Endothelial cell of umbilical vein (primary cell): ENCODE measurements at regions not wholly inside any gene's neighbourhood (a gene's known extent, or its start where the extent isn't known, plus 50 kb on each side); places are given as distances from the start of the nearest gene placed in this dataset.

Experiments used
- BruUV-seq: library from RNA; stranded (reverse); fragments of 400-500 nt; replicated peaks from 2 replicates; lab custom pipeline; 2021; lab: Mats Ljungman, UMichigan
- CTCF ChIA-PET: fragments of 300-600, 350-600 bp; sonication (Branson Sonifier 250); formaldehyde crosslinking; loops from one replicate; lab custom pipeline; 2021; ENCODE audit warnings: antibody characterized with exemption, inconsistent platforms; lab: Charles Lee
- POLR2A ChIA-PET: fragments of 300-600, 350-600 bp; sonication (Branson Sonifier 250); formaldehyde crosslinking; loops from one replicate; lab custom pipeline; 2021; ENCODE audit warnings: antibody characterized with exemption, inconsistent platforms; lab: Charles Lee
- DNase-seq: peaks from one replicate; pipeline ENCODE4 v3.0.0-alpha.2; 2011; ENCODE audit warnings: low read depth, low spot score
- FAIRE-seq: peaks from 2 replicates; lab custom pipeline; 2011; peaks lifted over from hg19 to GRCh38; lab: Jason Lieb, UNC
- H2AFZ ChIP-seq: 2 replicates; pipeline ENCODE4 v1.6.0; 2012; ENCODE audit warnings: low read depth, low read length, control low read depth, inconsistent platforms
- H3K27ac ChIP-seq: 2 replicates; pipeline ENCODE4 v1.5.1; 2011; ENCODE audit warnings: low read depth, mild to moderate bottlenecking, control low read depth, low read length, moderate library complexity; ENCODE audit not compliant: insufficient read depth
- H3K27me3 ChIP-seq, 2 experiments: 2 replicates each; pipeline versions ENCODE4 v1.6.0 to v1.6.1; 2011; ENCODE audit warnings: low read length in 2 of 2, mixed read lengths in 1 of 2; ENCODE audit not compliant: control insufficient read depth in 2 of 2, insufficient read depth in 2 of 2
- H3K36me3 ChIP-seq, 2 experiments: 2 replicates in 1 of 2; 3 replicates in 1 of 2; pipeline ENCODE4 v1.5.1; 2011; ENCODE audit warnings: low read length in 2 of 2, mild to moderate bottlenecking in 1 of 2, moderate library complexity in 1 of 2; ENCODE audit not compliant: control insufficient read depth in 2 of 2, insufficient read depth in 2 of 2; ENCODE audit errors: extremely low read depth in 1 of 2
- H3K4me1 ChIP-seq: 3 replicates; pipeline ENCODE4 v1.5.1; 2011; ENCODE audit warnings: mild to moderate bottlenecking, low read length; ENCODE audit not compliant: control insufficient read depth, insufficient read depth; ENCODE audit errors: extremely low read depth
- H3K4me2 ChIP-seq: 2 replicates; pipeline ENCODE4 v1.6.1; 2011; ENCODE audit warnings: low read length, control low read depth, mixed read lengths; ENCODE audit not compliant: insufficient read depth
- H3K4me3 ChIP-seq, 3 experiments: fragments of 200-600 bp in 1 of 3; sonication (generic), shearing (Covaris generic) in 1 of 3; replicated peaks in 1 of 3; 2 replicates each; pipeline ENCODE4 v1.5.1; 2011 to 2016; ENCODE audit warnings: control low read depth in 3 of 3, low read length in 3 of 3, mild to moderate bottlenecking in 2 of 3, inconsistent platforms in 1 of 3, low read depth in 1 of 3, moderate library complexity in 1 of 3; ENCODE audit not compliant: insufficient read depth in 1 of 3
- H3K79me2 ChIP-seq: 2 replicates; pipeline ENCODE4 v1.6.0; 2012; ENCODE audit warnings: low read length, inconsistent platforms; ENCODE audit not compliant: control insufficient read depth, insufficient read depth
- H3K9ac ChIP-seq: replicated peaks from 2 replicates; pipeline ENCODE3; 2011; ENCODE audit warnings: low read length, control low read depth; ENCODE audit not compliant: insufficient read depth; ENCODE audit errors: extremely low read depth
- H3K9me1 ChIP-seq: replicated peaks from 3 replicates; pipeline ENCODE4 v1.6.0; 2011; ENCODE audit warnings: mild to moderate bottlenecking, low read length; ENCODE audit not compliant: control insufficient read depth, insufficient read depth; ENCODE audit errors: extremely low read depth
- H3K9me3 ChIP-seq: replicated peaks from 2 replicates; pipeline ENCODE4 v1.5.1; 2012; ENCODE audit warnings: low read length, inconsistent platforms; ENCODE audit not compliant: control insufficient read depth, insufficient read depth
- H4K20me1 ChIP-seq: replicated peaks from 2 replicates; pipeline ENCODE3; 2011; ENCODE audit warnings: mild to moderate bottlenecking, low read length; ENCODE audit not compliant: control insufficient read depth, insufficient read depth; ENCODE audit errors: extremely low read depth
- EZH2 ChIP-seq: IDR thresholded peaks from 2 replicates; pipeline ENCODE4 v1.6.1; 2012; ENCODE audit warnings: borderline replicate concordance, low read depth, mild to moderate bottlenecking, moderate library complexity, low read length, inconsistent platforms; ENCODE audit not compliant: severe bottlenecking
- FOS ChIP-seq: IDR thresholded peaks from 2 replicates; pipeline ENCODE4 v1.6.1; 2011; ENCODE audit warnings: mild to moderate bottlenecking, low read length, moderate library complexity, borderline replicate concordance; ENCODE audit not compliant: insufficient read depth
- GATA2 ChIP-seq: IDR thresholded peaks from 2 replicates; pipeline ENCODE4 v1.7.0; 2011; ENCODE audit warnings: low read depth, mild to moderate bottlenecking, moderate library complexity, mixed read lengths, low read length; ENCODE audit not compliant: insufficient read length, insufficient read depth
- JUN ChIP-seq: IDR thresholded peaks from 2 replicates; pipeline ENCODE4 v1.6.1; 2011; ENCODE audit warnings: borderline replicate concordance, low read depth; ENCODE audit not compliant: insufficient read length, insufficient read depth
- MYC ChIP-seq: IDR thresholded peaks from one replicate; pipeline ENCODE4 v1.6.1; 2011; ENCODE audit warnings: mild to moderate bottlenecking, low read depth, low read length
- POLR2A ChIP-seq: IDR thresholded peaks from 2 replicates; pipeline ENCODE4 v1.6.1; 2012; ENCODE audit warnings: low read depth, mild to moderate bottlenecking, control low read depth, low read length
- POLR2AphosphoS5 ChIP-seq: IDR thresholded peaks from 2 replicates; pipeline ENCODE4 v1.6.1; 2012; ENCODE audit warnings: low read depth, mild to moderate bottlenecking, control low read depth, low read length, moderate library complexity; ENCODE audit not compliant: insufficient read depth
- dilution Hi-C: fragments of 300-500 bp; cut with MboI; formaldehyde crosslinking; loops from one replicate; pipeline ENCODE4 v1.15.0; 2019; ENCODE audit warnings: low sequenced_read_pairs; ENCODE audit not compliant: extremely low pct_ligation_motif_present
- intact Hi-C: fragments of 100-400 bp; cut with micrococcal nuclease; formaldehyde crosslinking; loops from one replicate; pipeline ENCODE4 v1.10.0; 2022
- TF ChIP-seq, protein P1 (sequence below): IDR thresholded peaks from 2 replicates; pipeline ENCODE4 v1.6.1; 2011; ENCODE audit not compliant: insufficient read depth, insufficient read length
- TF ChIP-seq, protein P2 (sequence below), 2 donors: IDR thresholded peaks; 1 replicate in 1 of 2; 2 replicates in 1 of 2; pipeline ENCODE4 v1.5.1; 2011; ENCODE audit warnings: low read length in 2 of 2, mild to moderate bottlenecking in 2 of 2, moderate library complexity in 2 of 2, control low read depth in 1 of 2, inconsistent platforms in 1 of 2, low read depth in 1 of 2; ENCODE audit not compliant: insufficient read depth in 1 of 2; ENCODE audit errors: extremely low read depth in 1 of 2

GRCh38 chr6:139549561-139550070, 175.2 kb upstream of the CITED2 start:
- Histone ChIP-seq H3K9me1 (no peaks in the 10 kb centered on the region), H3K9ac (no peak overlapping the region), H3K4me3 (no peak overlapping the region), H3K4me1 (no peaks in the 10 kb centered on the region), H2AFZ (no peak overlapping the region), H3K27me3 (no peaks in the 10 kb centered on the region), H3K4me2 (no peak overlapping the region), H3K79me2 (no peaks in the 10 kb centered on the region), H3K36me3 (no peaks in the 10 kb centered on the region), H3K9me3 (no peaks in the 10 kb centered on the region), H4K20me1 (no peaks in the 10 kb centered on the region), H3K27ac (no peak overlapping the region)
- no TSS peak for BruUV-seq
- POLR2A ChIA-PET: interaction anchor here (0.6 kb wide), 1 partner anchor 1765 kb away, joined by 5 read pairs; no protein-coding TSS in a partner anchor
- CTCF ChIA-PET: no interaction called here
- FAIRE-seq (no peak), DNase-seq (no peak)
- dilution Hi-C loops (no loop called here), intact Hi-C loops (no loop called here)
- TF ChIP-seq FOS (no peak), GATA2 (no peak), MYC (no peak), EZH2 (no peak), POLR2AphosphoS5 (no peak), POLR2A (no peak), JUN (no peak)
- TF ChIP-seq, protein P1, sequence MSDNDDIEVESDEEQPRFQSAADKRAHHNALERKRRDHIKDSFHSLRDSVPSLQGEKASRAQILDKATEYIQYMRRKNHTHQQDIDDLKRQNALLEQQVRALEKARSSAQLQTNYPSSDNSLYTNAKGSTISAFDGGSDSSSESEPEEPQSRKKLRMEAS: no peak
- TF ChIP-seq, protein P2, sequence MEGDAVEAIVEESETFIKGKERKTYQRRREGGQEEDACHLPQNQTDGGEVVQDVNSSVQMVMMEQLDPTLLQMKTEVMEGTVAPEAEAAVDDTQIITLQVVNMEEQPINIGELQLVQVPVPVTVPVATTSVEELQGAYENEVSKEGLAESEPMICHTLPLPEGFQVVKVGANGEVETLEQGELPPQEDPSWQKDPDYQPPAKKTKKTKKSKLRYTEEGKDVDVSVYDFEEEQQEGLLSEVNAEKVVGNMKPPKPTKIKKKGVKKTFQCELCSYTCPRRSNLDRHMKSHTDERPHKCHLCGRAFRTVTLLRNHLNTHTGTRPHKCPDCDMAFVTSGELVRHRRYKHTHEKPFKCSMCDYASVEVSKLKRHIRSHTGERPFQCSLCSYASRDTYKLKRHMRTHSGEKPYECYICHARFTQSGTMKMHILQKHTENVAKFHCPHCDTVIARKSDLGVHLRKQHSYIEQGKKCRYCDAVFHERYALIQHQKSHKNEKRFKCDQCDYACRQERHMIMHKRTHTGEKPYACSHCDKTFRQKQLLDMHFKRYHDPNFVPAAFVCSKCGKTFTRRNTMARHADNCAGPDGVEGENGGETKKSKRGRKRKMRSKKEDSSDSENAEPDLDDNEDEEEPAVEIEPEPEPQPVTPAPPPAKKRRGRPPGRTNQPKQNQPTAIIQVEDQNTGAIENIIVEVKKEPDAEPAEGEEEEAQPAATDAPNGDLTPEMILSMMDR (IDR thresholded peaks at IDR 0.05; ENCODE audit: extremely low read depth in 1 of 2, insufficient read depth in 1 of 2, low read depth in 1 of 2, low read length in 2 of 2): no peak
